ENCODE measurements at regions not wholly inside any gene's neighbourhood (a gene's known extent, or its start where the extent isn't known, plus 50 kb on each side); places are given as distances from the start of the nearest gene placed in this dataset.
"Not testable (repeated sequence)": the region's sequence is repeated elsewhere in the genome, so short reads cannot be mapped to it uniquely, and the experiment has no call there.

DNA sequence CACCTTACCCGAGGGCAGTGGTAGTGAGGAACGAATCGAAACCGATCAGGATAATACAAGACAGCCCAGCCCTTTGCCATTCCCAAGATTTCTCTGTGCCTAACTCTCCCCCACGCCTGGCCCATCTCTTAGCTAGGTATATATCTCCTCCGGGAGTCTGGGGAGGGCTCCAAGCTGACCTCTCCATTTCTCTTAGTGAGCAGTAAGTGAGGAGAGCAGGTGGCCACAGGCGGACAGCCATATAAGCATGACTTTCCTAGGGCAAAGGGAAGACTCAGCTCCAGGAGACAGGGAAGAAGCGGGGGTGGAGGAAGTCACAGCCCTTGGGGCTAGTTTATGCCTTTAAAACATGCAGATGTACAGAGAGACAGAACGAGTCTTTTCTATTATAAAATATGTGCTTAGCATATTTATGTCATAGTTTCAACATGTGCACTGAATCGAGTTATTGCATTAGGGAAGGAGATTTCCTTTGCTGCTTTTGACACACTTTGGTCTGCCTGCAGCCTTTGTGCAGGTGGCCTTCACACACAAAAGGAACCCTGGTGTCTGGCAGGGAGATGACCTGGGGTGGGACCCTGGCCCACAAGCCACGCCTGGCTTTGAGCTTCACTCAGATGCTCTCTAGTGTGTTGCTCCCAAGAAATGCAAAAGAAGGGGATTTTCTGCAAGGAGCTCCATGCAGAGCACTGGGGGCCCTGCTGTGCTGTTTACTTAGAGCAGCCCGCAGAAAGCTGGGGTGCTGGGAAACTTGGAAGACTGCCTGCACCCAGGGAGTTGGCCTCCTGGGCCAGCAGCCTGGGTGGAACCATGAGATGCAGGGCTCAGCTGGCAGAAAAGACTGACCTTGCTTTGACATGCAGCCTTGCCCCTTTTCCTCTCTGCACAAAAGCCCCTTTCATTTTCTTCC lies 613.3 kb downstream of the BCOR start:
- DNase-seq = no peak

DNA sequence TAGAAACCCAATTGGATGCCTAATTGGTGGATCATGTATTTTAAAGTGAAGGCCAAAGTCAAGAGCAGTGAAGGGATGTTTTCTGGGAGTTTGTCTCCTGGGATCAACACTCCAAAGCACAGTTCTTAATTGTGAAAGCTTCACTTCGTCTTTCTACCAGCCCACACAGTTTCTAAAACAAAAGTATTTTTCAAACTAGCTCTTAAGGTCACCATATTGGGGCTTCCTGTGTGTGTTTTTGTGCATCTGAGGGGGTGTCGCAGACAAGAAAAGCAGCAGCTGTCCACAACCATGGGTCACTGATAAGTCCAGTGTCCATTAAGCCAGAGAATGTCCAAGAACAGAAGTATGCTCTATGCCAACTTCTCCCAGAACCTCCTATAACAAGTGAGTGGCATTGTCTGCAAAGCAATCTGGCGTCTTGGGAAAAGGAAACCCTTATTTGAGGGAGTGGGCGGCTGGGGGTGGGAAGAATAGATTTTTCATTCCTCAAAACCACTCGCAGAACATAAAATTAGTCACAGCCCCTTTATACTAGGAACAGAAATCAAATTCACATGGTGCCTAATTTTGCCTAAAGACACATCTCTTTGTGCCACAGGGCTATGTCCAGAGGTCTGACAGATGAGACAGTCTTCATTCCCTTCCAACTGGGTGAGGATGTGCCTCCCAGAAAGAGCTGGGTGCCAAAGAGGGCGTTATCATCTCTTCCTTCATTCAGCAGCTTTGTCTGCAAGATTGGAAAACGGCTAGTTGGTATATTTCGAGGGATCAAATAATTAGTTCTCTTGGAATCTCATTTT lies 610.4 kb downstream of the BCOR start:
- DNase-seq = no peak

GRCh38 chrX:39487969-39488330 lies 609.8 kb downstream of the BCOR start:
- DNase-seq = no peak

- DNase-seq = no peak
Measured at GRCh38 chrX:39491548-39492297, 606.0 kb downstream of the BCOR start.

DNA sequence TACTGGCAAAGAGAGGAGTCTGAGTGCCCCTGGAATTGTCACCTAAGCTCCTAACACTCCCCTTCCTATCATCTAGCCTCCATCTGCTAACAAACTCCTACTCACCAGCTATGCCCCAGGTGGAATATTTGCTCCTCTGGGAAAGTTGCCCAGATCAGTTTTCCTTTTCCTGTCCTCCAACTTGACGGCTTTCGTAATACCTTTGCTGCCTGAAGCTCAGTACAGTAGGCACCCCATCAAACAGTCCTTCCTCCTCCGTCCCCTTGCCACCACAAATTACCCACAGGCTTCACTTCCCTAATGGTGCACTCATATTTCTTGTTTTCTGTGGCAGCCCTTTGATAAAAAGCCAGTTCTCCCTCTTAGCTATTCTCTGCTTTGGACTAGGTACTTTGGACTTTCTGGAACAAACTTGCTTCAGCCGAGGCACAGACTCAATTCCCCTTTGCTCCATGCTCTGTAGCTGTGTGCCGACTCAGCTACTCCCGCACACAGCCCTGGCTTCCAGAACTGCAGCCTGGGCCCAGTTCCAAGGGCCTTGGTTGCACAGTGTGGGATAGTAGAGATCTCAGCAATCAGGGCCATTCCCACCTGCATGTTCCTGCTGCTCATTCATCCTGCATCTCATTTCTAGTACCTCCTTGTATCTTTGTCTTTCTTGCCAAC lies 605.1 kb downstream of the BCOR start:
- no peak for DNase-seq

DNA sequence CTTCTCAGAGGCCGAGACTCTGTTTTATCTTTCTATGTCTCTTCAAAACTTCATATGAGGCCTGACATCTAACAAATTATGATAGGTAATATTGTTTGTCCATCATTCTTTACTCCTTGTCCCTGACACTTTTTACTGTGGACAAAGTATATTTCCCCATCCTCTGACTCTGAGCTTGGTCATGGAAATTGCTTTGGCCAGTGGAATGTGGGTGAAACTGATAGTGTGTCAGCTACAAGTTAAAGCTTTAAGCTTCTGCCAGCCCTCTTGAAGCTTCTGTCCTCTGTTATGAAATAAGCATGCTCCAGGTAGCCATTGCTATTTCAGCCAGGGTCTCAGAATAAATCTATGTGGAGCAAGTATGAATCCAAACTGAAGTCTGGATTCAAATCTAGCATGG lies 604.6 kb downstream of the BCOR start:
- DNase-seq = no peak

- DNase-seq = not testable (repeated sequence)
Measured at GRCh38 chrX:39497117-39497516, 600.6 kb downstream of the BCOR start.

DNA sequence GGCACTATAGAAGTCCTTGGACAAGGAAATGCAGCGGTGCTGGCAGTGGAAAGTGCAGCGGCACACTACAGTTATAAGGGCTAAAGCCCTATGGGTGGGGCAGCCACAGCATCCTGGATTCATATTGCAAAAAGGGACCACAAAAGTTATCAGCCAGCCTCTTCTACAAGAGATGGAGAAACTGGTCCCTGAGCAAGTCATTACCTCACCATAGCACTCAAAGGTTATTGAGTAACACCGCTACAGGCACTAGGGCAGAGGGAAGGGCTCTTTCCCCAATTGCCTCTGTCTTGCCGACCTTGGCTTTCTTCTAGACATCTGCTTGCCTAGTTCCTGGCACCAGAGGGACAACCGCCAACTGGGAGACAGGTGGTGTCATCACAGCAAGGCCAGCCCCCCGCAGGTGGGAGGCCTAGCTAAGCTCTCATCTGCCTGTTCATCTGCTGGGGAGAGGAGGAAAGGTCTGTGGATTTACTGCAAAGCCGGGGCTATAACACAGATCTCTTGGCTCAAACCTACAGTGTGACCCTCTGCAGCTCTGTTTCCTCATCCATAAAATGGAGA lies 600.0 kb downstream of the BCOR start:
- DNase-seq = peak; percentile 14

DNA sequence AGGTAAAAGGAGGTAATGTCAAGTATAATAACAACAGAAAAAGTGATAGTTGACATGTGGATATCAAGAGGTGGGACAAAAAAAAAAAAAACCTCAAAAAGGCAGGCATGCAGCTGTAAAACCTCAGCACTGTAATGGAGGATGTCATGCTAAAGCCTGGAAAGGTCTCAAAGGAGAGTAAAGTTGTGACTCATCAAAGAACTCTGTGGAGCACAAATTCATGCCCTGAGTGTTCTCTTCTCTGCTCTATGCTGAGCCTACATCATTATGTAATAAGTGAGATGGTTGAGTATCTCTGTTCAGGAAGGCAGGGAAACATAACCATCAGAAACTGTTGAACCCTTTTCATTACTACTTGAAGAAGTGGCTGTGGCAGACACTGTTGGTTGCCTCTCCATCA lies 597.8 kb downstream of the BCOR start:
- DNase-seq = no peak

DNA sequence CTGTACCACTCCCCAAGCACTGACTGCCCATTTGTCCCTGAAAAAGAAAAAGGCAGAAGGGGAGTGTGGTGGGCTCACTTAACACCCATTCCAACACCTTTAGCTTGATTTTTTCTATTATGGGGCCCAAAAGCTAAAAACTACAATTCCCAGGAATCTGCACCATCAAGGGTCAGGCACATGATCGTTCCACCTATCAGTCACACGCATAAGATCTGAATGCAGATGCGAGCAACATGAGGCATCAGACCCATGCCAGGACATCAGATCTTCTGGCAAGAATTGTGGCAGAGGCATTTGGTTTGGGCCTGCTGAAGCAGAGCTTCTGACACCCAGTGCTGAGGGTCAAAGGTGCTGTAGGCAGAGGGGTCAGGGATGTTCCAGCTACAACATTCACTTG lies 595.9 kb downstream of the BCOR start:
- DNase-seq = no peak

DNA sequence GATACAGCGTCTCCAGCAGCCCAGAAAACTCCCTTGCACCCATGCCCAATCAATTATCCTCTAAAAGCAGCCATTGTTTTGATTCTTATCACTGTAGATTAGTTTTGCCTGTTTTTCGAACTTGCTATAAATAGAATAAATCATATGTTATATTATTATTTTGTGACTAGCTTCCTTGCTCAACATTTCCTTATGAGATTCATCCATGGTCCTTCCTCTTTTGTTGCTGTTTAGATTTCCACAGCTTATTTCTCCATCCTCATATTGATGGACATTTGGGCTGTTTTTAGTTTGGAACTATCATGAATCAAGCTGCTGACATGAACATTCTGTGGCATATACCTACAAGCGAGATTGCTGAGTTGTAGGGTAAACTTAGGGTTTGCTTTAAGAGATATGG lies 595.3 kb downstream of the BCOR start:
- no peak for DNase-seq

GRCh38 chrX:39504227-39504626 lies 593.5 kb downstream of the BCOR start:
- no peak for DNase-seq

DNA sequence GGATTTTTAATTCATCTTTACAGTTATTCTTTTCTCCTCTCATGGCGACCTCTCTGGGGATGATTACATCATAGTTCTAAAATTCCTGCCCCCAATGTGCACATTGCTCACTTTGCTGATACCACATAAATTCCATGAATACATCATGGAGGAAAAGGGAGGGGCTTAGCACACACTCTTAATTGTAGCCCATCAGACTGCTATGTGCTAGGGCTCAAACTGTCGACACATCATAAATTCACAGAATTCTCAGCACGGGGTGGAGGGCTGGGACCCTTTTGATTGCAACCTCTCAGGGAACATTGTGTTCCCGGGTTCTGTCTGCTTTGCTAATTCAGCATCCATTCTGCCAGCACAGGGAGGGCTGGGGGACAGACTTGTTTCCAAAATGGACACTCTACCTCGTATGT lies 592.9 kb downstream of the BCOR start:
- DNase-seq = no peak

- no peak for DNase-seq
Measured at GRCh38 chrX:39506131-39506530, 591.6 kb downstream of the BCOR start.

- no peak for DNase-seq
Measured at GRCh38 chrX:39507034-39507433, 590.7 kb downstream of the BCOR start.

DNA sequence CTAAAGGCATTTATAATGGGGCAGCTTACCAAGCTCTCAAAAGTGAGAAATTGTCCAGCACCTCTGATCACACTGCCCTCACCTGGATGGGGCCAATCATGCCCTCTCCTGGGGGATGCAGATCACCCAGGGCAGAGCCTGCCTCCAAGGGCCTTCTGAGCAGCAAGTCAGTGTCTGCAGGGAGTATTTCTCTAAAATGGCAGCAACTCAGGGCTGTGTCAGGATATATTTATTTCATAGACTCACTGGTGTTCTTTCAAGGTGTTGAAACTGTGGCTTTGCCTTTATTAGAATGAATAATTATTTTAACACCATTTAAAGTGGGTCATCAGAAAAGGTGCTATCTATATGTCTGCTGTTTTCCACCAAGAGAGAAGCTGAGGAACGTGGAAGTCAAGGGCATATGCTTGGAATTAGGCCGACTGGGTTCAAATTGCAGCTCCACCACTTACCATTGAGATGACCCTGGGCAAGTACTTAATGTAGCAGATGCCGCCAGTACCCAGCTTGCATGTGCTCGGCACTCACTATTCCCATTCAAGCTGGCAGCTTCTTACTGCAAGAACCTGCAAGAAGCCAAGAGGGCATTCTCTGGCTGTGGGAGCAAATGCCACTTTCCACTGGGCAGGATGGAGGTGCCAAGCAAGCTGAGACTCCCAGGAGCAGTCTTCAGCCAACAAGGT lies 590.0 kb downstream of the BCOR start:
- DNase-seq = no peak

DNA sequence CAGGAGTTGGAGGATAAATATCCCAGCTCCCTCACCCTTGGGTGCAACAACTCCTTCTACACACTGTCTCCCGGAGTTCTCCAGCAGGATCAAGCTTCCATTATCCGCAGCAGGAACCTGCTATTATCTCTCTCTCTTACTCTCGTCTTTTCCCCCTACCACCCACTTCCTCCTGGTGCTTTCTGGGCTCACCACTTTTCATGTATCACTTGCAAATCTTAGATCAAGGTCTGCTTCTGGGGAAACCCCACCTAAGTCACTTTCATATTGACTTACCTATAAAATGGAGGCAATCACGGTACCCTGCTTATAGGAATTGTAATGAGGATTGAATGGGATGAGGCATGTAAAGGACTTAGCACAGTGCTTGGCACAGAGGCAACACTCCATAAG lies 589.5 kb downstream of the BCOR start:
- DNase-seq = no peak

GRCh38 chrX:39509157-39509556 lies 588.6 kb downstream of the BCOR start:
- no peak for DNase-seq

- DNase-seq = no peak
Measured at GRCh38 chrX:39513836-39514235, 583.9 kb downstream of the BCOR start.

- DNase-seq = no peak
Measured at GRCh38 chrX:39514801-39515200, 583.0 kb downstream of the BCOR start.

DNA sequence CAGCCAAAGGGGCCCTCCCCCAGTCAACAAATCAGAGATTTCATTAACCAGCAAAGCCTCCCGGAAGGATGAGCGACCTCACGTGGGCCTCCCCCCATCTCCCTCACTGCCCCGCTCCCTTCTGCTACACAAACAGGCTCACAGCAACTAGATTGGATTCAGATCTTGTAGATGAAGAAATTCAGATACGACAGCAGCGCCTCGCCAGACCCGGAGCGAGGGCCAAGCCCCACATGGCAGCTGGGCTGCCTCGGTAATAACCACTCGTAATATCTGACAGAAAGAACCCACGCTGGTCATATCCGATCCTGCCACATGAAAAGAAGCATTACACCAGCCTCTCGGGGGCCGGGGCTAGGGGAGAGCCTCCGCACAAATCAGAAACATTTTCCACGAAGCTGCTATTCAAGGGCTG lies 581.3 kb downstream of the BCOR start:
- peak; percentile 30 for DNase-seq

DNA sequence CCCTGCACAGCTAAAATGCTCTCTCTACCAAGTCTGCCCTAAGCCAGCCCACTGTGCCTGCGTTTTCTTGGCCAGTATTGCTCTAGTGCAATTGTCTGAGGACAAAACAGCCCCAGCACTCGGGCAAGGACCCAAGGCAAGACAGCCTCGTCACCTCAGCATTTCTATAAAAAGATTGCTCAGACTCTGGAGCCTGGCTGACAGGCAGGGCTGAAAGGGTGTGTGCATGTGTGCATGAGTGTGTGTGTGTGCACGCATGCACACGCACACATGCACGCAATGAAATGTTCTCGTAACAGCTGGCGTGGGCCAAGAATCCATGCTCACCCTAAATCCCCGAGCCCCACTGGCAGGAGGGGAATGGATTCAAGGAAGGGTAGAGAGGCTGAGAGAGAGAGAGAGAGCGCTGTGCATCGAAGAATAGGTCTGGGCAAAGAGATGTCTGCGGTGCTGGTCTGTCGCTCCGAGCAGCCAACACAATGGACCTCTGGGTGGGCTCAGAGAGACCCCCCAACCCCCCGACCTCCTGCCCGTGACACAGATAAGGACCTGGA lies 579.2 kb downstream of the BCOR start:
- DNase-seq = no peak
